Caco-2 (cell line): ENCODE measurements at regions not wholly inside any gene's neighbourhood (a gene's known extent, or its start where the extent isn't known, plus 50 kb on each side); places are given as distances from the start of the nearest gene placed in this dataset.

ENCODE experiments used
- BruUV-seq: library from RNA; stranded (reverse); fragments of 400-500 nt; replicated peaks from 2 replicates; lab custom pipeline; 2021; lab: Mats Ljungman, UMichigan
- CTCF ChIA-PET: fragments of 300-600 bp; sonication (Branson Sonifier 250); formaldehyde crosslinking; loops from one replicate; lab custom pipeline; 2022; ENCODE audit warnings: antibody characterized with exemption; lab: Charles Lee
- POLR2A ChIA-PET: fragments of 300-600 bp; sonication (Branson Sonifier 250); formaldehyde crosslinking; loops from one replicate; lab custom pipeline; 2022; ENCODE audit warnings: antibody characterized with exemption; lab: Charles Lee
- DNase-seq, 2 experiments: peaks; one replicate each; pipeline versions ENCODE4 v3.0.0 to v3.0.0-alpha.2; 2020 to 2022
- H3K27me3 ChIP-seq: replicated peaks from 2 replicates; pipeline ENCODE4 v1.6.0; 2011; ENCODE audit warnings: low read length; ENCODE audit not compliant: control insufficient read depth, insufficient read depth
- H3K36me3 ChIP-seq: 2 replicates; pipeline ENCODE4 v1.5.1; 2011; ENCODE audit warnings: low read length; ENCODE audit not compliant: control insufficient read depth, insufficient read depth
- H3K4me1 ChIP-seq: fragments of 250-450 bp; sonication (Bioruptor Pico); 2 replicates; pipeline ENCODE4 v1.5.1; 2020; ENCODE audit warnings: mild to moderate bottlenecking
- H3K4me3 ChIP-seq: 2 replicates; pipeline ENCODE4 v1.5.1; 2011; ENCODE audit warnings: low read depth, mild to moderate bottlenecking, control low read depth, low read length
- H3K9me3 ChIP-seq: fragments of 250-450 bp; sonication (Bioruptor Pico); 2 replicates; pipeline ENCODE4 v1.5.1; 2020; ENCODE audit warnings: mild to moderate bottlenecking, moderate library complexity
- H3K27ac Mint-ChIP-seq: one replicate; pipeline ENCODE4 v1.8.0; 2022; ENCODE audit warnings: mixed read lengths; ENCODE audit not compliant: unreplicated experiment
- H3K27me3 Mint-ChIP-seq: one replicate; pipeline ENCODE4 v1.8.0; 2022; ENCODE audit warnings: mixed read lengths; ENCODE audit not compliant: insufficient read depth, unreplicated experiment
- H3K36me3 Mint-ChIP-seq: one replicate; pipeline ENCODE4 v1.8.0; 2022; ENCODE audit warnings: mild to moderate bottlenecking, mixed read lengths; ENCODE audit not compliant: insufficient read depth, unreplicated experiment
- H3K4me1 Mint-ChIP-seq: one replicate; pipeline ENCODE4 v1.8.0; 2022; ENCODE audit warnings: low read depth, mixed read lengths; ENCODE audit not compliant: unreplicated experiment
- H3K4me3 Mint-ChIP-seq: one replicate; pipeline ENCODE4 v1.8.0; 2022; ENCODE audit warnings: mild to moderate bottlenecking, moderate library complexity, mixed read lengths; ENCODE audit not compliant: unreplicated experiment
- H3K9me3 Mint-ChIP-seq: one replicate; pipeline ENCODE4 v1.8.0; 2022; ENCODE audit warnings: mixed read lengths; ENCODE audit not compliant: unreplicated experiment
- intact Hi-C: fragments of 100-400 bp; cut with micrococcal nuclease; formaldehyde crosslinking; loops from one replicate; pipeline ENCODE4 v1.10.0; 2022; ENCODE audit not compliant: unreplicated experiment
- TF ChIP-seq, protein P1 (sequence below), 2 experiments: fragments of 200-600 bp in 1 of 2; IDR thresholded peaks; 1 replicate in 1 of 2; 2 replicates in 1 of 2; pipeline versions ENCODE4 v1.5.1 to v1.8.0; 2011 to 2022; ENCODE audit warnings: antibody characterized with exemption in 1 of 2, control low read depth in 1 of 2, inconsistent platforms in 1 of 2, low read depth in 1 of 2, low read length in 1 of 2, mild to moderate bottlenecking in 1 of 2, moderate library complexity in 1 of 2; ENCODE audit not compliant: insufficient read depth in 1 of 2, severe bottlenecking in 1 of 2, unreplicated experiment in 1 of 2

DNA sequence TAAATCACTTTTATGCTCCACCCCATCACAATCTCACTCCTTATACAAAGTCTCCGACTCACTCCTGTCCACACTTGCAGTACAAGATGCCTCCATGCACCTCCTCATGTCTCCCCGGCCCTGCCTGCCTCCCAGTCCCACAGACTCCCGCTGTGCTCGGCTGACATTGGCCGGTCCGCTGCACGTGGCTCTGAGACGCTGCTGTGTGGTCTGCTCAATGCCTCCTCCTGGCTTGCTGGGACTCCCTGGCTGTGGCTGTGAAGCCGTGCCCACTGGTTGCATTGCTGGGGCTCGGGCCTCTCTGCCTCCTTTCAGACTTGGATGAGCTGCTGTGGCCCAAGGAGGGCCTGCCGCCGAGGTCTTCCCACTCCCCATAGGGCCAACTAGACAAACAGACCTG, 224.0 kb upstream of the B3GAT1 start:
- BruUV-seq, result no TSS peak
- ChIA-PET POLR2A (no interaction called here), CTCF (interaction anchor here (1.1 to 2.4 kb wide), 2 partner anchors 14 to 26 kb away, joined by 3 to 9 read pairs; no protein-coding TSS in a partner anchor)
- Histone ChIP-seq H3K4me1 (no peaks in the 10 kb centered on the region), H3K9me3 (no peaks in the 10 kb centered on the region), H3K36me3 (no peaks in the 10 kb centered on the region), H3K27me3 (no peaks in the 10 kb centered on the region), H3K4me3 (no peak overlapping the region)
- H3K27ac Mint-ChIP-seq, result no peak overlapping the region
- TF ChIP-seq, protein P1, sequence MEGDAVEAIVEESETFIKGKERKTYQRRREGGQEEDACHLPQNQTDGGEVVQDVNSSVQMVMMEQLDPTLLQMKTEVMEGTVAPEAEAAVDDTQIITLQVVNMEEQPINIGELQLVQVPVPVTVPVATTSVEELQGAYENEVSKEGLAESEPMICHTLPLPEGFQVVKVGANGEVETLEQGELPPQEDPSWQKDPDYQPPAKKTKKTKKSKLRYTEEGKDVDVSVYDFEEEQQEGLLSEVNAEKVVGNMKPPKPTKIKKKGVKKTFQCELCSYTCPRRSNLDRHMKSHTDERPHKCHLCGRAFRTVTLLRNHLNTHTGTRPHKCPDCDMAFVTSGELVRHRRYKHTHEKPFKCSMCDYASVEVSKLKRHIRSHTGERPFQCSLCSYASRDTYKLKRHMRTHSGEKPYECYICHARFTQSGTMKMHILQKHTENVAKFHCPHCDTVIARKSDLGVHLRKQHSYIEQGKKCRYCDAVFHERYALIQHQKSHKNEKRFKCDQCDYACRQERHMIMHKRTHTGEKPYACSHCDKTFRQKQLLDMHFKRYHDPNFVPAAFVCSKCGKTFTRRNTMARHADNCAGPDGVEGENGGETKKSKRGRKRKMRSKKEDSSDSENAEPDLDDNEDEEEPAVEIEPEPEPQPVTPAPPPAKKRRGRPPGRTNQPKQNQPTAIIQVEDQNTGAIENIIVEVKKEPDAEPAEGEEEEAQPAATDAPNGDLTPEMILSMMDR (IDR thresholded peaks at IDR 0.05; ENCODE audit: insufficient read depth in 1 of 2, low read depth in 1 of 2, low read length in 1 of 2, severe bottlenecking in 1 of 2, unreplicated experiment in 1 of 2), result no peak
- DNase-seq, result peak in 1 of 2 experiments; percentile 36
- H3K27me3 Mint-ChIP-seq, result no peaks in the 10 kb centered on the region
- no peaks in the 10 kb centered on the region for H3K9me3 Mint-ChIP-seq
- intact Hi-C loops, result no loop called here
- no peaks in the 10 kb centered on the region for H3K4me1 Mint-ChIP-seq
- no peaks in the 10 kb centered on the region for H3K36me3 Mint-ChIP-seq
- H3K4me3 Mint-ChIP-seq, result no peak overlapping the region

DNA sequence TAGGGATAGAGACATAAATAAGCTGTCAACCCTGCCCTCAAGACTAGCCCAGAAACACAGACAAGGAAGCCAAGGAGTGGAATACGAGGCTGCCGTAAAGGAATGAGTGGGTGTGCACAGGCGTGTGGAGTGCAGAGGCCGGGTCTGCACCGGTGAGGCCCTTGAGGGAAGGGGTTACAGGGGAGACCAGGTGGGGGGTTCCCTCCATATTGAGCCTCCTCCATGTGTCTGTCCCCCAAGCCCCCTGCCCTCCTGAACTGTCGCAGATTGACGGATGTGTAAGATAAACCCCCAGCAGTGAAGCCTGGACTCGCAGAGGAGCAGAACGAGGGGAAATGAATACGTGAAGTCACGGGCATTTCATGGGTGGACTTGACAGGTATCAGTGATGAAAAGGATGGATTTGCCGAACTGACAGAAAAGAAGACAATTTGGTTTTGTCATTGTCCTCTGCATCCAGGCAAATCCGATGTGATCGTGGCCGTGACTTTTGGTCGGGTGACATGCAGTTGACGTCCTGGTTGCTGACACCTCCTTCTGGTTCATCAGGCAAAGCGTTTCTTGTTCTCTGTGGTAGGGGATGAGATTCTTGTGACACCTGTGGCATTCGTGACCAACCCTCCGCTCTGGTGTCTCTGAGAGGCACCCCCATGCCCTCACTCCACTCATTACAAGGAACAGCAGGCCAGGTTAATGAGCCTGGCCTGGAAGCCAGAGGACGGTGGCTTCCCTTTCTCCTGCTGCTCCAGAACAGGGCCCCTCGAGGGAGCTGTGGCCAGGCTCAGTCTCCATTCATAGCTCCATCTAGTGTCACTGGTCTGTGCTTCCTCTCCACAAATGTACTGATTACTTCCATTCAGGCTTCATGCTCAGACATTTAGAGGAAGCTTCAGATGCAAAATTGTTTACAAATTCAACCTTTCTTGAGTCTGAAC, 223.1 kb upstream of the B3GAT1 start:
- intact Hi-C loops, result loop anchor here (2.0 kb wide), 1 partner anchor 76 kb away; no protein-coding TSS in a partner anchor
- H3K4me3 ChIP-seq, result no peak overlapping the region
- H3K9me3 ChIP-seq, result peaks cover 5% of the 10 kb centered on the region; the same call in 1 of the 2 replicates
- no peak overlapping the region for H3K4me3 Mint-ChIP-seq
- no peaks in the 10 kb centered on the region for H3K36me3 Mint-ChIP-seq
- CTCF ChIA-PET, result interaction anchor here (0.6 to 2.4 kb wide), 3 partner anchors 9 to 25 kb away, joined by 3 to 9 read pairs (median 3); no protein-coding TSS in a partner anchor
- no peaks in the 10 kb centered on the region for H3K9me3 Mint-ChIP-seq
- no peaks in the 10 kb centered on the region for H3K27me3 Mint-ChIP-seq
- H3K36me3 ChIP-seq, result no peaks in the 10 kb centered on the region
- POLR2A ChIA-PET, result no interaction called here
- H3K4me1 ChIP-seq, result no peaks in the 10 kb centered on the region
- TF ChIP-seq, protein P1 (IDR thresholded peaks at IDR 0.05; ENCODE audit: insufficient read depth in 1 of 2, low read depth in 1 of 2, low read length in 1 of 2, severe bottlenecking in 1 of 2, unreplicated experiment in 1 of 2), result peak; percentile 12 to 55
- BruUV-seq, result no TSS peak
- no peak overlapping the region for H3K27ac Mint-ChIP-seq
- DNase-seq, result peak; percentile 37 to 42
- no peaks in the 10 kb centered on the region for H3K4me1 Mint-ChIP-seq
- H3K27me3 ChIP-seq, result no peaks in the 10 kb centered on the region

DNA sequence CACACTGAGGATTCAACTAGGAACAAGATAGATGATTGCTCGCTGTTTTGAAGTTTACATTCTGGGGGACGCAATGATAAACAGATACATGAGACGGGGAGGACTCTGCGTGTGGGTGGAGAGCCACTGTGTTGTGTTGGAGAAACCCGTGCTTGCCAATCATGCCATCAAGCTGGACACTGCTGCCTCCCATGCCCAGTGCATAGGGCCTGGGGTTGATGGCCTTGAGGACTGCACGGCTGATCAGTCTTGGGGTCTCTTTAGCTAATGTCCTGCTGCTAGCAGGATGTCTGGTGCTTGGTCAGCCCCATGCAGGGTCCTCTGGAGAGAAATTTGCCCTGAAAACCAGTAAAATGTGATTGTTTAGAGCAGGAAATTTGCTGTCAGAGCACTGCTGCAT, 221.2 kb upstream of the B3GAT1 start:
- ChIA-PET POLR2A (no interaction called here), CTCF (no interaction called here)
- no peak overlapping the region for H3K27ac Mint-ChIP-seq
- no peak for DNase-seq
- intact Hi-C loops, result no loop called here
- H3K4me3 Mint-ChIP-seq, result no peak overlapping the region
- TF ChIP-seq, protein P1 (IDR thresholded peaks at IDR 0.05; ENCODE audit: insufficient read depth in 1 of 2, low read depth in 1 of 2, low read length in 1 of 2, severe bottlenecking in 1 of 2, unreplicated experiment in 1 of 2), result no peak
- H3K27me3 ChIP-seq, result no peaks in the 10 kb centered on the region
- H3K36me3 Mint-ChIP-seq, result no peaks in the 10 kb centered on the region
- H3K4me1 Mint-ChIP-seq, result no peaks in the 10 kb centered on the region
- no peaks in the 10 kb centered on the region for H3K9me3 Mint-ChIP-seq
- peaks cover 5% of the 10 kb centered on the region; the same call in 1 of the 2 replicates for H3K9me3 ChIP-seq
- H3K4me3 ChIP-seq, result no peak overlapping the region
- no TSS peak for BruUV-seq
- H3K27me3 Mint-ChIP-seq, result peaks cover 2% of the 10 kb centered on the region
- no peaks in the 10 kb centered on the region for H3K4me1 ChIP-seq
- H3K36me3 ChIP-seq, result no peaks in the 10 kb centered on the region
